Stimulated activated CD4-positive, alpha-beta T cell treated with anti-CD3 and anti-CD28 coated beads, Interleukin-15, amount 100 ng/mL, for 48 hours (primary cell): ENCODE measurements at regions not wholly inside any gene's neighbourhood (a gene's known extent, or its start where the extent isn't known, plus 50 kb on each side); places are given as distances from the start of the nearest gene placed in this dataset.
"Not testable (repeated sequence)": the region's sequence is repeated elsewhere in the genome, so short reads cannot be mapped to it uniquely, and the experiment has no call there.

Source experiments
- DNase-seq, 2 donors: peaks; one replicate each; pipeline ENCODE4 v3.0.0-alpha.2; 2020; ENCODE audit warnings: low read depth in 2 of 2

DNA sequence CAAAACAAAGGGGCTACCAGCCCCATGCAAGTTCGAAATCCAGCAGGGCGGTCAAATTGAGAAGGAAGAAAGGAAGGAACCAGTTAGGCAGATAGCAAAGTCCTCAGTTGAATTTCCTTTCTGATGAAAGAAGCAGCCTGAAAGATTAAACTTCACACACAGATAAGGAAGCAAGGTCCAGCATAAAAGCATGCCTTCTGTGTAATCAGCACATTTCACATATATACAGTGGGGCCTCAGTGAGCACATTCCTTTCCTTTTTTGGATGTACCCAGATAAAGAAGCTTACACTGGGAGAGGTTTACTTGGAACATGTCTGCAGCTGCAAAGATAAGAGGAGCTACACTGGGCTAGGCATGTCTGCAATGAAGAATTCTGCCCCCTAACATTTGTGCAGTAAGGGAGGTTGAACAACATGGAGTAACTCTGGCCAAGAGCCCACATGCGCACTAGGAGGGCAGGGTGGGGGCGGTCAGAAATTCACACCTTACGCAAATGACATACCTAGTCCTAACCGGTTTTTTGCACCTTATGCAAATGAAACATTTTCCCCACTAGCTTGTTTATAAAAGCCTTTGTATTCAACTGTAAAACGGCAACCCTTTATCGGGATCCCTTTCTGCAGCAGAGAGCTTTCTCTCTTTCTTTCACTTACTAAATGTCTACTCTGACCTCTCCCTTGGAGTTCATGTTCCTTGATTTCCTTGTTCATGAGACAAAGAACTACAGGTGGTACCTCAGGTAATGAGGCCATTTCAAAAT lies 149.7 kb upstream of the FBXL17 start:
- no peak for DNase-seq

- DNase-seq, result no peak
Measured at GRCh38 chr5:108530706-108531105, 148.8 kb upstream of the FBXL17 start.

DNA sequence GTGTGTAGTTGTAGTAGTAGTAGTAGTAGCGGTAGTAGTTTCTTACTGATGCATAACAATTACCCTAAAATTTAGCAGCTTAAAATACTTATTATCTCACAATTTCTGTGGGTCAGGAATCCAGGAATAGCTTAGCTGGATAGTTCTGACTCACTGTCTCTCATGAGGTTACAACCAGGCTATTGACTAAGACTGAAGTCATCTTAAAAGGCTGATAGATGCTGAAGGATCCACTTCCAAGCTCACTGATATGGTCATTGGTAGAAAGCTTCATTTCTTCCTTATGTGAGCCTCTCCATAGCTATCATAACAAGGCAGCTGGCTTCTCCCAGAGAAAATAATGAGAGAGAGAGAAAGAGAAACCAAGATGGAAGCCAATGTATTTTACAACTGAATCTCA lies 147.5 kb upstream of the FBXL17 start:
- DNase-seq, result no peak

DNA sequence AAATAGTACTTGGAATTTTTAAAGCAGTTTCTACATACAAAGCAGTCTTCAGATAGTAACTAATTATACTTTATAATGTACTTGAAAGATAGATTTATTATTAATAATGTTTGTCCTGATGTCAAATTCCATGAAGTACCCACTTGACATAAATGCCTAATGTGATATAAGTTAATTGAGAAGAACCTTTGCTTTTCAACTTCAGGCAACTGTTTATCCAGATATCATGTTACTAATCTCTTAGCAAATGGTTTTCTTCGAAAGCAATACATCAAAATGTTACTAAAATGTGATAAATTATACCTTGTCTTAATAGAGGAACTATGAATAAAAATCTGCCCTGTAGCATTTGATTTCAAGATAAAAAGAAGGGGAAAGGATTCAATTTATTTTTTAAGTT lies 146.8 kb upstream of the FBXL17 start:
- no peak for DNase-seq

- DNase-seq, result no peak
Measured at GRCh38 chr5:108524564-108524963, 142.7 kb upstream of the FBXL17 start.

- no peak for DNase-seq
Measured at GRCh38 chr5:108523360-108523759, 141.5 kb upstream of the FBXL17 start.

DNA sequence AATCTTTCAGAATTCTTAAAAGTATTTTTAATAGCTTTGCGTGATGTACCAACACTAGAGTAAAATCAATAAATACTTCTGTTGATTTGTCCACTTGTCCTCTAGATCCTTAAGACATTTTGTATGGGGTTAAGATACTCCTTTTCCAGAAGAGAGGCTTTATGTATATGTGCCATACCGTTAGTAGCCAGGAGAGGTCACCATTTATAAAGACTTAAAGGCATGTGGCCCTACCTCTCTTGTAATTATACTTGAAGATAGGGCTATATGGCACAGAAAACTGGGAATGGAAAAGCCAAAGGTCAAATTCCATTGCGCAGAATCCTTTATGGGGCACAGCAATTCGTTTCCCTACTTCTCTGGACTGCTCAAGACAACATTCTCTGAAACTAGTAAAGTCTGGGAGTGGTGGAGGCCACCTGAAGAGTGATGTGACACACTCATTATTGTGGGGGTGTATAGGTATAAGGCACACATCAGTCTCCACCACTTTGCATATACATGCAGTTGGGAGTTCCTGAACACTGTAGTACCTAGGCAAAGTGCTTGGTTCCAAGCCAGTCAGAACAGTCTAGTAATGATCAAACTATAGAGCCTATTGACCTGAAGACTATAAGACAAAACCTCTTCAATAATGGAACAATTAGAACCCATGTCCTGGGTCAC lies 140.1 kb upstream of the FBXL17 start:
- peak in 1 of 2 donors; percentile 2 for DNase-seq

- no peak for DNase-seq
Measured at GRCh38 chr5:108521011-108521700, 139.3 kb upstream of the FBXL17 start.

- no peak for DNase-seq
Measured at GRCh38 chr5:108516785-108517184, 134.9 kb upstream of the FBXL17 start.

DNA sequence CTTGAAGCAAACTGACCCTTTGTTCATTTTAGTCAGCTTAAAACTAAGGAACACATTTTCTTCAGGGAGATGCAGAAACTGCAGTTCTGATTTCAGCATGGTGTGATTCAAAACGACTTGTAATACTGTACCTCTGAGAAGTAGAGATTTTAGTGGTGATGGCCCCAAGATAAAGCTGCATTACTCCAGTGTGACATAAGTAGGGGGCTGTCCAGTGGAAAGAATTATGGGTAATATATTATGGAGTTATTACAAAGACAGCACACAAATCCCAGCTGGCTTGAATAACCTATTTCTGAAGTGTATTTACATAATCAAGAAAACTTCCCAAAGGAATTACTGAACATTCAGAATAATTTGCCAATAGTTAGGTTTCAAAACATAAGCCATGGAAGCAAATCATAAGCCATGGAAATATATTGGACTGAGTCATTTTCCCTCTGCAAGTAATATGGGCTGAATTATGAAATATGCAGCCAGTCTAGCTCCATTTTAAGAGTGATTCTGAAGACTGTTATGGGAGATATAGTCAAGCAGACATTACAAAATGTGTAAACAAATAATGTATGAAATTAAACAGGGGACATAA lies 133.7 kb upstream of the FBXL17 start:
- no peak for DNase-seq

DNA sequence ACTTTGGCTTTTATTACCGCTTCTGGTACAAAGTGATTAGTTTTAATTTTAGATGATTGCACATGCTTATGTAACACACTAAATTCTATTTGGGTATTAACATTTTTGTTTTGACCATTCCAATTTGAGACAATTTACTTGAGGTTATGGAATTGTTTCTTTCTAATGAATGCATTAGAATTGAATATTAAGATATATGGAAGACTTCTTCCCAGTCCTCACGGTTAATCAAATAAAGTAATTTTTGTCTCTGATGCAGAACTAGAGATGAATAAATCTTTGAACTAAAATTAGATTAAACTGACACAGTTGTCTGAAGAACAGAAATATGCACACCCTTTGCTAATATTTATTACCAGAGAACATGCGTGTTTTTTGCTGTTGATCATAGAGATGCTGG lies 127.1 kb upstream of the FBXL17 start:
- DNase-seq, result no peak

DNA sequence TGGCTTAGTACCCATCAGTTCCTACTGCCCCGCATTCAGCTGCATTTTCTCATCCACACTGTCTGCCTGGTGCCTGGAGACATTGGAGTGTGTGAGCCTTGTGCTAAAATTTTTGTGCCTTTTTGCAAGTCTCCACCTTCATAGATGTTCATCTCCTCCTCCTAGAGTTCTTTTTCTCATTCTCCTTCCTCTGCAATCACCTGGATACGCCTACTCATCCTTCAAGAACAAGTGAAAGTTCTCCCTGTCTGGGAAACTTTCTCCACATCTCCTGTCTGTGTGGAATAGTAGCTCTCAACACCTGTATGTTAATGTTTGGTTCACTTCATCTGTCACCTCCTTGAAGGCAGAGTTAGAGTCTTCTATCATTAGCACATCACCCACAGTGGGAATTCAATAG lies 125.7 kb upstream of the FBXL17 start:
- DNase-seq, result no peak

DNA sequence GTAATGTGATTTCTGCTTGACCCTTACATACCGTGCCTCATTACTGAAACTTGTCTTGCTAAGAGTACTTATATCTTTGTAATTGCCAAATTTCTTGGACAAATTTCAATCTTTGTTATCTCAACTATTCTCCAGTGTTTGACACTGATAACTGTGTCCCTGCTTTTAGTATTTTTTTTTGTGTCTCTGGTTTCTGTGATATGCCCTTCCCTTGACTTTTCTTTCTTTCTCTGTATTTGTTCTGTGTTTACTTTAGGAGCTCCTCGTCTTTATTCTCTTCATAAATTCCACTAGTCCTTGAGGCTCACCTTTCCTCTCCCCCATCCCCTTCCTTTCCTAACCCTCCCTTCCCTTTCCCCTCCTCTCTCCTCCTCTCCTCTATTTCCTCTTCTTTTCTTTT lies 123.7 kb upstream of the FBXL17 start:
- DNase-seq, result no peak

GRCh38 chr5:108504974-108505373 lies 123.1 kb upstream of the FBXL17 start:
- no peak for DNase-seq

DNA sequence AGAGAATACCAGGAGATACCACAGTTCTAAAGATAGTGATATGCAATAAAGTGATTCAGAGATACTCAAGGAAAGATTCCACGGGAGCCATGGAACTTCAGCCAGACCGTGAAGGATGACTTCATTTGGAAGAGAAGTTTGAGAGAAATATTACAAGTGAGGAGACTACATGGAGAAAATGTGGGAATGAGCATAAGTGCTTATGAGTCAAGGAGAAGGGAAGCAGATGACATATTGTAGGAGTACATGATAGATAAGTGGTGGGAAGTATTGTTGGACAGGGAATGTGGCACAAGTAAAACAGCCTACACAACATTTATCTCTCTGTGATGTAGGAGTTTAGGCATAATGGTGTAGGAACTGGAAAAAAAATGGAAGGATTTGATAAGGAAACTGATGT lies 122.1 kb upstream of the FBXL17 start:
- DNase-seq, result no peak

GRCh38 chr5:108495615-108496014 lies 113.7 kb upstream of the FBXL17 start:
- DNase-seq, result not testable (repeated sequence)

DNA sequence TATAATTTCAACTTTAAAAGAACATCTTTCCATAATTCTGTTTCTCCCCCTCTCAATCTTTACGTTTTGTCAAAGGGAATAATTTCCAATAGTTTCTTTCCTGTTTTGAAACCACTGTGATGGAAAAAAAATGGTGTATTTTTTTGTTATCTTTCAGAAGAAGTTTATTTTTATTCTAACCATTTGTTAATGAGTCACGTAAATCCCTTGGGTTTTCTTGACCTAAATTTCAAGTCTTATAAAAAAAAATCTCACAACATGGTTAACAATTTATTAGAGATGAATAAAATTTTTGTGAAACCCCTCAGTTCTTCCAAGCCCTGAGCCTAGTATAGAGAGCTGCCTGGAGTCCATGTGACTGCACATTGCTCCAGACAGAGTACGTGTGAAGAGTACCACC lies 106.1 kb upstream of the FBXL17 start:
- DNase-seq, result no peak

DNA sequence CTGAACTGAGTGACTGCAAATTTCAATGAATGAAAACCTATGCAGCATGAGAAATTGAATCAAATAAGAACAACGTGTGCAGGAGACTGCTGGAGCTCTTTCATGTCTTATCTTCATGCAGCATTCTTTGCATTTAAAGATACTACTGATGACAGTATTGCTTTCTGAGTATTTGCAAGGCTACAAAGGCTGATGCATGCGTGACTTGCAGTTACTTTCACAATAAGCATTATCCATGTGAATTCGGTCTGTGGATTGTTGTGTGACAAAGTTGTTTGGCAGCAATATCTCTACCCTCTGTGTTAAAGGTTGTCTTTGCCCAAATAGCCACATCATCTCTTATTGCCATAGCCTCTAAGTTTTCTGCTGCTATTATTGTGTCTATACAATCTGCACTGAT lies 102.1 kb upstream of the FBXL17 start:
- no peak for DNase-seq

GRCh38 chr5:108481355-108481931 lies 99.5 kb upstream of the FBXL17 start:
- no peak for DNase-seq

GRCh38 chr5:108472237-108472636 lies 90.3 kb upstream of the FBXL17 start:
- no peak for DNase-seq

- no peak for DNase-seq
Measured at GRCh38 chr5:108467563-108467962, 85.7 kb upstream of the FBXL17 start.
